ENCODE measurements at regions not wholly inside any gene's neighbourhood (a gene's known extent, or its start where the extent isn't known, plus 50 kb on each side); places are given as distances from the start of the nearest gene placed in this dataset.

DNA sequence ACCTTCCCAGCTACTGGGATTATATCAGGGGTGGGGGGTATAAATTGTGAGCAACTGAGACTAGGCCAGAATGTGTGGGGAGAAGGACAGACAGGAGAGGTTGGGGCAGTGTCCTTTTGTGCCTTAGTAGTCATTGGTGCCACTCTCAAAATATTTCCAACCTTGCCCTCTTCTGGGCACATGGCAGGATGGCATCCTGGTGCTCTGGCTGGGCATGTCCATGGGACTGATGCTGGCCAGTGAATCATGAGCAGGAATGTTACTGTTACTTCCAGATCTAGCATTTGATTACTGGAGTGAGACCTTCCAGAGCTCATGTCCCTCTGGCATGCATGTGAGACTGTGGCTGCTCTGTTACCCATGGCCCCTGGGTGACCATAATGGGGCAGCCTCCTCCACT lies 151.2 kb downstream of the MATN1 start:
- no peaks in the 10 kb centered on the region for H3K4me1 ChIP-seq (ENCODE audit: insufficient read depth)
- TF ChIP-seq EP300 (IDR thresholded peaks at IDR 0.05) (no peak), CTCF (IDR thresholded peaks at IDR 0.05) (no peak), POLR2A (IDR thresholded peaks at IDR 0.05) (no peak)
- H3K4me3 ChIP-seq = no peak overlapping the region
- no peaks in the 10 kb centered on the region for H3K36me3 ChIP-seq
- intact Hi-C loops (cut with DNase I) = no loop called here
- no peaks in the 10 kb centered on the region for H3K27me3 ChIP-seq
- no peak for DNase-seq
- H3K27ac ChIP-seq = no peak overlapping the region
- no peaks in the 10 kb centered on the region for H3K9me3 ChIP-seq

GRCh38 chr1:30571380-30571779 lies 152.0 kb downstream of the MATN1 start:
- Histone ChIP-seq H3K9me3 (no peaks in the 10 kb centered on the region), H3K4me1 (ENCODE audit: insufficient read depth) (no peaks in the 10 kb centered on the region), H3K36me3 (no peaks in the 10 kb centered on the region), H3K27me3 (no peaks in the 10 kb centered on the region), H3K4me3 (no peak overlapping the region), H3K27ac (no peak overlapping the region)
- TF ChIP-seq POLR2A (IDR thresholded peaks at IDR 0.05) (no peak), EP300 (IDR thresholded peaks at IDR 0.05) (no peak), CTCF (IDR thresholded peaks at IDR 0.05) (no peak)
- DNase-seq = no peak
- WGBS, 3 donors = 59 to 73% (median 71%) methylated on average over 4 of the region's 4 CpGs
- intact Hi-C loops (cut with DNase I) = no loop called here

- 68 to 73% (median 69%) methylated on average over 3 of the region's 3 CpGs for WGBS, 3 donors
- TF ChIP-seq POLR2A (IDR thresholded peaks at IDR 0.05) (no peak), EP300 (IDR thresholded peaks at IDR 0.05) (no peak), CTCF (IDR thresholded peaks at IDR 0.05) (no peak)
These were observed 154.0 kb downstream of the MATN1 start for GRCh38 chr1:30569384-30569783.

DNA sequence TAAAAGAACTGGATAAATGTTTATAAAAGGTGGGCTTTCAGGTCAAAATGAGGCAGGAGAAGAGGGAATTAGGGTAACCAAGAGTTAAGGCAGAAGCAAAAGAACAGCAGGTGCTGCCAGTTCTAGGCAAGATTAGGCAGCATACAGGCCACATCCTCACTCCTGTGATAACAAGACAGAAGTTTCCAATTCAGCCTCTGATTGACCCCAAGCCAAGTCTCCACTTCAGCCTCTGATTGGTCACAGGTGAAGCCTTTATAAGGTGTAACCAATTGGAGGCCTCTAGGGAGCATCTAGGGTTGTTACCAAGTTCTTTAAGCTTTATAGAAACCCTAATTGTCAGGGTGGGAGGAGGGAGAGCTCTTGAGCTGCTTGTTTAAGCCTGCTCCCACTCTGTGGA lies 160.8 kb downstream of the MATN1 start:
- no peak overlapping the region for H3K4me3 ChIP-seq
- H3K27ac ChIP-seq = no peak overlapping the region
- TF ChIP-seq POLR2A (IDR thresholded peaks at IDR 0.05) (no peak), EP300 (IDR thresholded peaks at IDR 0.05) (no peak), CTCF (IDR thresholded peaks at IDR 0.05) (no peak)
- no peak for DNase-seq
- H3K36me3 ChIP-seq = no peaks in the 10 kb centered on the region
- no peaks in the 10 kb centered on the region for H3K4me1 ChIP-seq (ENCODE audit: insufficient read depth)
- intact Hi-C loops (cut with DNase I) = no loop called here
- no peaks in the 10 kb centered on the region for H3K27me3 ChIP-seq
- peaks cover 0 to 3% of the 10 kb centered on the region in 2 donors for H3K9me3 ChIP-seq

More at GRCh38 chr1:30569384-30569783, 154.0 kb downstream of the MATN1 start:
- intact Hi-C loops (cut with DNase I) = no loop called here
- Histone ChIP-seq H3K9me3 (no peaks in the 10 kb centered on the region), H3K27ac (no peak overlapping the region), H3K27me3 (no peaks in the 10 kb centered on the region), H3K4me1 (ENCODE audit: insufficient read depth) (no peaks in the 10 kb centered on the region), H3K36me3 (no peaks in the 10 kb centered on the region), H3K4me3 (no peak overlapping the region)
- no peak for DNase-seq

- Histone ChIP-seq H3K4me3 (no peak overlapping the region), H3K27ac (no peak overlapping the region), H3K36me3 (no peaks in the 10 kb centered on the region), H3K9me3 (no peaks in the 10 kb centered on the region), H3K27me3 (no peaks in the 10 kb centered on the region), H3K4me1 (ENCODE audit: insufficient read depth) (no peaks in the 10 kb centered on the region)
- WGBS, 3 donors = 66 to 88% (median 73%) methylated on average over 8 of the region's 8 CpGs
- DNase-seq = no peak
- TF ChIP-seq POLR2A (IDR thresholded peaks at IDR 0.05) = no peak
- TF ChIP-seq EP300 (IDR thresholded peaks at IDR 0.05) = no peak
- intact Hi-C loops (cut with DNase I) = no loop called here
These were observed 171.8 kb downstream of the MATN1 start for GRCh38 chr1:30551603-30552002.

Measured in ovary (tissue), 7 donors.